HEK293T (cell line): ENCODE measurements at regions not wholly inside any gene's neighbourhood (a gene's known extent, or its start where the extent isn't known, plus 50 kb on each side); places are given as distances from the start of the nearest gene placed in this dataset.

Experiments used
- CTCF ChIA-PET: fragments of 350-600 bp; formaldehyde crosslinking; extraction: SDS; loops from one replicate; lab custom pipeline; 2021; ENCODE audit warnings: antibody characterized with exemption, inconsistent platforms; lab: Yijun Ruan, JAX
- POLR2A ChIA-PET: fragments of 350-600 bp; formaldehyde crosslinking; extraction: SDS; loops from one replicate; lab custom pipeline; 2020; ENCODE audit warnings: antibody characterized with exemption, inconsistent platforms; lab: Yijun Ruan, JAX
- DNase-seq: peaks from one replicate; pipeline ENCODE4 v3.0.0; 2012; ENCODE audit warnings: mixed read lengths; ENCODE audit errors: extremely low spot score
- ARNT ChIP-seq: fragments of 450-650 bp; IDR thresholded peaks from 2 replicates; pipeline ENCODE4 v1.6.1; 2017; ENCODE audit warnings: mild to moderate bottlenecking
- BHLHE40 ChIP-seq: fragments of 450-650 bp; IDR thresholded peaks from 2 replicates; pipeline ENCODE4 v1.6.1; 2016; ENCODE audit warnings: mild to moderate bottlenecking, moderate library complexity, borderline replicate concordance
- CTBP1 ChIP-seq: fragments of 450-650 bp; IDR thresholded peaks from 2 replicates; pipeline ENCODE4 v1.6.1; 2016; ENCODE audit warnings: borderline replicate concordance
- ELF4 ChIP-seq: fragments of 450-650 bp; IDR thresholded peaks from 2 replicates; pipeline ENCODE4 v1.6.1; 2017; ENCODE audit warnings: antibody characterized with exemption
- FOXA1 ChIP-seq: fragments of 450-650 bp; IDR thresholded peaks from 2 replicates; pipeline ENCODE4 v1.6.1; 2016; ENCODE audit warnings: mild to moderate bottlenecking
- FOXK2 ChIP-seq: fragments of 450-650 bp; IDR thresholded peaks from 2 replicates; pipeline ENCODE4 v1.6.1; 2016; ENCODE audit warnings: mild to moderate bottlenecking
- FOXM1 ChIP-seq: fragments of 450-650 bp; IDR thresholded peaks from 2 replicates; pipeline ENCODE4 v1.6.1; 2017; ENCODE audit warnings: mild to moderate bottlenecking, borderline replicate concordance
- HDGF ChIP-seq: fragments of 450-650 bp; IDR thresholded peaks from 2 replicates; pipeline ENCODE4 v1.6.1; 2017; ENCODE audit warnings: antibody characterized with exemption, borderline replicate concordance
- L3MBTL2 ChIP-seq: fragments of 450-650 bp; conservative IDR thresholded peaks from 2 replicates; pipeline ENCODE4 v1.6.1; 2016; ENCODE audit warnings: mild to moderate bottlenecking
- LEF1 ChIP-seq: fragments of 450-650 bp; IDR thresholded peaks from 2 replicates; pipeline ENCODE4 v1.6.1; 2017; ENCODE audit warnings: mild to moderate bottlenecking, borderline replicate concordance
- NFRKB ChIP-seq: fragments of 450-650 bp; IDR thresholded peaks from 2 replicates; pipeline ENCODE4 v1.6.1; 2016; ENCODE audit warnings: mild to moderate bottlenecking, moderate library complexity
- PKNOX1 ChIP-seq: fragments of 450-650 bp; IDR thresholded peaks from 2 replicates; pipeline ENCODE4 v1.6.1; 2016
- SP1 ChIP-seq: fragments of 450-650 bp; IDR thresholded peaks from 2 replicates; pipeline ENCODE4 v1.6.1; 2017
- SUZ12 ChIP-seq: fragments of 450-650 bp; IDR thresholded peaks from 2 replicates; pipeline ENCODE4 v1.6.1; 2016; ENCODE audit warnings: mild to moderate bottlenecking
- TARDBP ChIP-seq: fragments of 450-650 bp; IDR thresholded peaks from 2 replicates; pipeline ENCODE4 v1.6.1; 2016
- ZNF384 ChIP-seq: fragments of 450-650 bp; IDR thresholded peaks from 2 replicates; pipeline ENCODE4 v1.6.1; 2016

- TF ChIP-seq CTBP1 (no peak), HDGF (no peak), SUZ12 (no peak), FOXM1 (no peak), ARNT (no peak), TARDBP (no peak), ZNF384 (no peak), SP1 (no peak), NFRKB (no peak), FOXA1 (no peak), BHLHE40 (no peak), L3MBTL2 (no peak), LEF1 (no peak), FOXK2 (no peak), PKNOX1 (no peak), ELF4 (no peak)
- CTCF ChIA-PET: no interaction called here
These were observed 92.9 kb upstream of the RAI14 start for GRCh38 chr5:34563269-34563668.

DNA sequence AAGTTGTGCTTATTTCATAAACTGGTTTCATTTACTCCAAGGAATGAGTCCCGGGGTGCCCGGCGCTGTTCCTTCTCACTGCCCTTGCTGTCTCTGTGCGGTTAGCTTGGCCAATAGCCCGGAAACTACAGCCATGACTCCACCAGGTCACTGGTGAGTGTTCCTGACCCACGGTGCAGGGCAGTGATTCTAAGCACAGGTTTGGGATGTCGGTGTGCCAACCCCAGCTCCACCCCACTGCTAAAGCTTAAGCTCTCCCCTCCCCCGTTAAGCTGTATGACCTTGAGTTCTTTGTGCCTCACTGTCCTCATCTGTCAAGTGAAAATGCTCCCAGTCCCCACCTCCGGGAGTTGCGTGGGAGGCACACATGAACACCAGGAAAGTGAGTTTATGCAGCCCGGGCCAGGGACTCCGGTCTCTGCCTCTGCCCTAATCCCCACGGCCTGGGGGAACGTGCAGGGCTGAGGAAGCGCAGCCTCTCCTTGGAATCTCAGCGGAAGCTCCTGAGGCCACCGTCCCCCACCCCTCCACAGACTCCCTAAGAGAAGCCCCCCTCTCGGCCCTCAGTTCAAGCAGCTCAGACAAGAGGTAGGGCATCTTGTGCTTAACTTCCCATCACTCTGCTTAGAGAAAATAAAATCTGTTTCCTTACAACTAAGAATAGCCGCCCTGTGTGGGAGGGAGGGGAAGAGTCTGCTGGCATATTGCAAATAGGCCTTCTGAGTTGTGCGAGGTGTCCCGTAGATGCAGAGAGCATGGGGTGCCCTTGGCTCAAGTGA is 92.0 kb upstream of the RAI14 start:
- TF ChIP-seq ARNT (no peak), NFRKB (no peak), L3MBTL2 (no peak), ZNF384 (no peak), FOXK2 (no peak), LEF1 (no peak), FOXM1 (no peak), ELF4 (no peak), SP1 (no peak), PKNOX1 (no peak), HDGF (no peak), FOXA1 (no peak), SUZ12 (no peak), CTBP1 (no peak), TARDBP (no peak), BHLHE40 (no peak)
- ChIA-PET CTCF (no interaction called here), POLR2A (no interaction called here)
- no peak for DNase-seq

More at GRCh38 chr5:34563269-34563668, 92.9 kb upstream of the RAI14 start:
- no peak for DNase-seq
- POLR2A ChIA-PET: no interaction called here

DNA sequence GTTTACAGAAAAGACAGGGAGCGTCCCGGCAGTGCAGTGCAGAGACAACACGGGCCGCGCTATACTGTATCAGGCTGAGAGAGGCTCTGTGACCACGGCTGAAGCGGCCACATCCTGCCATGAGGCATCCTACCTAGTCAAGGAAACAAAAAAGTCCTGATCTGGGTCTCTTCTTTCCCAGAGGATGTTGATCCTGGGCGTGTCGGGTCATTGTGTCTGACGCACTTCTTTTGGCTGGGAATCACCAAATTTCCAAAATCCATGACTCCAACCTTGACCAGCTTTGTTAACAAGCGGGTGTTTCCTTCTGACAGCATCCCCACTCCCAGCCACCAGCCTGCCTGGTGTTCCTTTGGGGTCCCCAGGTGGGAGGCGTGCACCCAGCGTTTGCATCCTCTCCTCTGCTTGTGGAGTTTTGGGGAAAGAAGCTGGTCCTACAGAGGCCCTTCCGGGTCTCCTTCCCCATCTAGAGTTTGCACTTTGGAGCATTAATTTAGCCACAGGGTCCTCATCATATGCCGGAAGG is 91.4 kb upstream of the RAI14 start:
- POLR2A ChIA-PET: no interaction called here

DNA sequence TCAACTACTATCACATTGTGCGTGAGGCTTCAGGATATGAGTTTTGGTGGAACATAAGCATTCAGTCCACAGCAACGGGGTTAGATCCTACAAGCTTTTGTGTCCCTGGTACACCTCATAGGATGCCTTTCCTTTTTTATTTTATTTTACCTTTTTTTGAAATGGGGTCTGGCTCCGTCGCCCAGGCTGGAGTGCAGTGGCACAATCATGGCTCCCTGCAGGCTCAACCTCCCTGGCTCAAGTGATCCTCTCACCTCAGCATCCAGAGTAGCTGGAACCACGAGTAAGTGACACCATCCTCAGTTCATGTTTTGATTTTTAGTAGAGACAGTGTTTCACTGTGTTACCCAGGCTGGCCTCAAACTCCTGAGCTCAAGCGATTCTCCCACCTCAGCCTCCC is 86.0 kb upstream of the RAI14 start:
- ChIA-PET POLR2A (no interaction called here), CTCF (no interaction called here)
- DNase-seq: no peak
- TF ChIP-seq SUZ12 (no peak), L3MBTL2 (no peak), LEF1 (no peak), FOXM1 (no peak), SP1 (no peak)

More for the DNA sequence above, 91.4 kb upstream of the RAI14 start:
- no peak for DNase-seq
- CTCF ChIA-PET: no interaction called here
- TF ChIP-seq FOXK2 (no peak), FOXM1 (no peak), FOXA1 (no peak), PKNOX1 (no peak), BHLHE40 (no peak), ZNF384 (no peak)

- DNase-seq: no peak
- TF ChIP-seq HDGF (no peak), ARNT (no peak), ZNF384 (no peak), TARDBP (no peak), BHLHE40 (no peak), FOXK2 (no peak), NFRKB (no peak), LEF1 (no peak), ELF4 (no peak), PKNOX1 (no peak), L3MBTL2 (no peak), SUZ12 (no peak), CTBP1 (no peak), SP1 (no peak), FOXA1 (no peak)
- CTCF ChIA-PET: interaction anchor here (0.5 kb wide), 1 partner anchor 1657 kb away, joined by 5 read pairs; no protein-coding TSS in a partner anchor
- POLR2A ChIA-PET: no interaction called here
These were observed 85.1 kb upstream of the RAI14 start for GRCh38 chr5:34570721-34571676.
